ENCODE measurements at regions not wholly inside any gene's neighbourhood (a gene's known extent, or its start where the extent isn't known, plus 50 kb on each side); places are given as distances from the start of the nearest gene placed in this dataset.

GRCh38 chrX:22533898-22534297, 261.2 kb downstream of the CBLL2 start:
- no peaks in the 10 kb centered on the region for H3K36me3 ChIP-seq
- H3K4me3 ChIP-seq, result no peak overlapping the region
- TF ChIP-seq, protein P1, sequence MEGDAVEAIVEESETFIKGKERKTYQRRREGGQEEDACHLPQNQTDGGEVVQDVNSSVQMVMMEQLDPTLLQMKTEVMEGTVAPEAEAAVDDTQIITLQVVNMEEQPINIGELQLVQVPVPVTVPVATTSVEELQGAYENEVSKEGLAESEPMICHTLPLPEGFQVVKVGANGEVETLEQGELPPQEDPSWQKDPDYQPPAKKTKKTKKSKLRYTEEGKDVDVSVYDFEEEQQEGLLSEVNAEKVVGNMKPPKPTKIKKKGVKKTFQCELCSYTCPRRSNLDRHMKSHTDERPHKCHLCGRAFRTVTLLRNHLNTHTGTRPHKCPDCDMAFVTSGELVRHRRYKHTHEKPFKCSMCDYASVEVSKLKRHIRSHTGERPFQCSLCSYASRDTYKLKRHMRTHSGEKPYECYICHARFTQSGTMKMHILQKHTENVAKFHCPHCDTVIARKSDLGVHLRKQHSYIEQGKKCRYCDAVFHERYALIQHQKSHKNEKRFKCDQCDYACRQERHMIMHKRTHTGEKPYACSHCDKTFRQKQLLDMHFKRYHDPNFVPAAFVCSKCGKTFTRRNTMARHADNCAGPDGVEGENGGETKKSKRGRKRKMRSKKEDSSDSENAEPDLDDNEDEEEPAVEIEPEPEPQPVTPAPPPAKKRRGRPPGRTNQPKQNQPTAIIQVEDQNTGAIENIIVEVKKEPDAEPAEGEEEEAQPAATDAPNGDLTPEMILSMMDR (IDR thresholded peaks at IDR 0.05), result no peak
- no peak overlapping the region for H3K27ac ChIP-seq
- no peaks in the 10 kb centered on the region for H3K4me1 ChIP-seq
- no peaks in the 10 kb centered on the region for H3K27me3 ChIP-seq
- DNase-seq (ENCODE audit: low spot score in 2 of 2), result no peak
- intact Hi-C loops (cut with DNase I), result no loop called here
- H3K9me3 ChIP-seq, result no peaks in the 10 kb centered on the region

GRCh38 chrX:22534643-22535042, 261.9 kb downstream of the CBLL2 start:
- no peaks in the 10 kb centered on the region for H3K27me3 ChIP-seq
- intact Hi-C loops (cut with DNase I), result no loop called here
- H3K9me3 ChIP-seq, result no peaks in the 10 kb centered on the region
- H3K27ac ChIP-seq, result no peak overlapping the region
- H3K36me3 ChIP-seq, result no peaks in the 10 kb centered on the region
- no peak for DNase-seq (ENCODE audit: low spot score in 2 of 2)
- H3K4me1 ChIP-seq, result no peaks in the 10 kb centered on the region
- TF ChIP-seq, protein P1 (IDR thresholded peaks at IDR 0.05), result no peak
- no peak overlapping the region for H3K4me3 ChIP-seq

DNA sequence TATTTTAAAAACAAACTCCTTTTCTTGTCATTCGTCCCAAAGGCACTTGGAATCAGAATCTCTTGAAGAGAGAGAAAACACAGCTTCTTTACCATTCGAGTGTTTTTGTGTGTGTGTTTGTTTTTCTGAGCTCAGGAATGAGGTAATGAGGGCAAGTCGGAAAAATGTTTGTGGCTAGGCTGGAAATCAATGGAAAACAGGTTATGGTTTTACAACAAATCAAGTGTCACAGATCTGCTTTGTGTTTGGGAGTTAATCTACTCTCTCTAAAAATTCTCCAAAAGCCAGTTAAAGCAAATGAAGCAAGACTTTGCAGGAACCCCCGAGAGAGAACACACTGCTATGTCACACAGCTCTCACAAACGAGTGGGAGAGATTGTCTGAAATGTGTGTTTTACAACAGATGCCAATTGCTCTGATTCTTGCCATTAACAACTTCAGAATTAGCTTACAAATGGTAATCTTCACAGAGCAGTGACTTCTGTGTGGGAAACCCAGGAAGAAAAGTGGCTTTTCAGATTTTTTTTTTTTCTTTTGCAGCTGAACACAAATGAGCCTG, 264.1 kb downstream of the CBLL2 start:
- TF ChIP-seq, protein P1 (IDR thresholded peaks at IDR 0.05), result no peak
- H3K4me3 ChIP-seq, result no peak overlapping the region
- no peaks in the 10 kb centered on the region for H3K9me3 ChIP-seq
- intact Hi-C loops (cut with DNase I), result no loop called here
- H3K4me1 ChIP-seq, result no peaks in the 10 kb centered on the region
- no peaks in the 10 kb centered on the region for H3K27me3 ChIP-seq
- no peaks in the 10 kb centered on the region for H3K36me3 ChIP-seq
- DNase-seq (ENCODE audit: low spot score in 2 of 2), result no peak
- no peak overlapping the region for H3K27ac ChIP-seq

GRCh38 chrX:22538580-22538979, 265.9 kb downstream of the CBLL2 start:
- no peaks in the 10 kb centered on the region for H3K4me1 ChIP-seq
- DNase-seq (ENCODE audit: low spot score in 2 of 2), result no peak
- H3K27me3 ChIP-seq, result no peaks in the 10 kb centered on the region
- TF ChIP-seq, protein P1 (IDR thresholded peaks at IDR 0.05), result no peak
- H3K36me3 ChIP-seq, result no peaks in the 10 kb centered on the region
- no peak overlapping the region for H3K4me3 ChIP-seq
- no peak overlapping the region for H3K27ac ChIP-seq
- H3K9me3 ChIP-seq, result no peaks in the 10 kb centered on the region
- intact Hi-C loops (cut with DNase I), result no loop called here

DNA sequence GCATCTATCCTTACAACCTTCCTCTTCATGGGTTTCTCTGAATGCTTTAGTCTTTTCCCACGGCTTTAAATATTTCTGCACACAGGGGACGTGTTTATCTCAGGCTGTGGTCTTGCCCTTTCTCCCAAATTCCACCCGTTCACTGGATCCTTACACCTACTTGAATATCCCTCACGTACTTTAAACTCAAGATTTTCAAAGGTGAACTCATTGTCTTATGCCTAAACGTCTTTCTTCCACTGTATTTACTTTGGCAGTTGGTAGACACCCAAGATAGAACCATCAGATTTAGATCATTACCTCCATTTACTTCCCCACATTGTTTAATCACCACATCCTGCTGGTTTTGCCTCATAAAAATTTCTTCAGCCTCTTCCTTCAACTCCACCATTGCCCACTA, 269.2 kb downstream of the CBLL2 start:
- Histone ChIP-seq H3K4me3 (no peak overlapping the region), H3K27ac (no peak overlapping the region), H3K4me1 (no peaks in the 10 kb centered on the region), H3K36me3 (no peaks in the 10 kb centered on the region), H3K9me3 (no peaks in the 10 kb centered on the region), H3K27me3 (no peaks in the 10 kb centered on the region)
- intact Hi-C loops (cut with DNase I), result no loop called here
- TF ChIP-seq, protein P1 (IDR thresholded peaks at IDR 0.05), result no peak
- DNase-seq (ENCODE audit: low spot score in 2 of 2), result no peak

DNA sequence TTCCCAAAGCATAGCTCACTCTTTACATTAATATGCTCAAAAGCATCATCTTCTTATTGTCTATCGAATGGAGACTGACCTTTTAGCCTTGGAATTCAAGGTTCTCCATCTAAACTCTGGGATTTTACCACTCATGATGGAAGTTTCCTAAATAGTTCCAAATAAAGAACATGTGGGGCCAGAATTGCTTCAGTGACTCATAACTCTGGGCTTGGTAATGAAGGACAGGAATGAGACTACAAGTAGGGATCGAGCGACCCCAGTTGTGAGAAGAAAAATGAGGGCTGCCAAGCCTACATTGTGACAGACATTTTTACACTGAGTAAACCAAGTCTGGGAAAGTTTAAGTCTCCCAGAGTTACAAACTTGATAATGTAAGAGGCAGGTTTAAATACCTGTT, 269.9 kb downstream of the CBLL2 start:
- TF ChIP-seq, protein P1 (IDR thresholded peaks at IDR 0.05), result no peak
- H3K9me3 ChIP-seq, result no peaks in the 10 kb centered on the region
- intact Hi-C loops (cut with DNase I), result no loop called here

More for the DNA sequence above, 269.9 kb downstream of the CBLL2 start:
- H3K27me3 ChIP-seq, result no peaks in the 10 kb centered on the region
- no peak overlapping the region for H3K27ac ChIP-seq
- H3K4me1 ChIP-seq, result no peaks in the 10 kb centered on the region
- no peak for DNase-seq (ENCODE audit: low spot score in 2 of 2)
- no peak overlapping the region for H3K4me3 ChIP-seq
- no peaks in the 10 kb centered on the region for H3K36me3 ChIP-seq

Data from ascending aorta (tissue), 2 donors.